K562 (cell line): ENCODE measurements at regions not wholly inside any gene's neighbourhood (a gene's known extent, or its start where the extent isn't known, plus 50 kb on each side); places are given as distances from the start of the nearest gene placed in this dataset.

Experiments used
- CTCF ChIP-seq, 3 experiments: IDR thresholded peaks in 2 of 3; conservative IDR thresholded peaks in 1 of 3; 2 replicates each; pipeline ENCODE4 v1.5.1; 2011 to 2012; ENCODE audit warnings: low read length in 3 of 3, mild to moderate bottlenecking in 3 of 3, control low read depth in 2 of 3, improper control_type of control experiment in 1 of 3, inconsistent platforms in 1 of 3, low read depth in 1 of 3, mixed read lengths in 1 of 3, moderate library complexity in 1 of 3; ENCODE audit not compliant: insufficient read depth in 2 of 3
- ELK1 ChIP-seq: sonication (generic); formaldehyde crosslinking; IDR thresholded peaks from 2 replicates; pipeline ENCODE4 v1.8.1; 2022; ENCODE audit warnings: missing genetic modification reagents
- EP300 ChIP-seq: IDR thresholded peaks from 2 replicates; pipeline ENCODE4 v1.6.1; 2012; ENCODE audit warnings: low read length, improper control_type of control experiment
- FOS ChIP-seq: IDR thresholded peaks from 3 replicates; pipeline ENCODE4 v1.6.1; 2011; ENCODE audit not compliant: insufficient read length; ENCODE audit errors: extremely low read depth
- NCOA6 ChIP-seq: fragments of 450-650 bp; IDR thresholded peaks from 2 replicates; pipeline ENCODE4 v1.6.1; 2017; ENCODE audit warnings: mild to moderate bottlenecking
- PRPF4 ChIP-seq: fragments of 200-400 bp; formaldehyde crosslinking; IDR thresholded peaks from one replicate; pipeline ENCODE4 v1.6.1; 2017; ENCODE audit warnings: low read length, low read depth, mild to moderate bottlenecking; ENCODE audit not compliant: insufficient read depth, poor library complexity, severe bottlenecking
- RCOR1 ChIP-seq, 2 experiments: IDR thresholded peaks; 2 replicates each; pipeline ENCODE4 v1.6.1; 2012; ENCODE audit warnings: low read depth in 2 of 2, low read length in 2 of 2, borderline replicate concordance in 1 of 2, improper control_type of control experiment in 1 of 2

GRCh38 chr2:42880738-42881690, 88.6 kb upstream of the HAAO start:
- TF ChIP-seq RCOR1 (IDR thresholded peaks at IDR 0.05; ENCODE audit: borderline replicate concordance in 1 of 2, low read depth in 2 of 2, low read length in 2 of 2) (no peak), PRPF4 (no peak), ELK1 (no peak), FOS (no peak), NCOA6 (no peak), EP300 (no peak), CTCF (IDR thresholded peaks at IDR 0.05 in 2 of 3, conservative IDR thresholded peaks at IDR 0.05 in 1 of 3; ENCODE audit: insufficient read depth in 2 of 3, low read depth in 1 of 3, low read length in 3 of 3) (no peak)
